ENCODE measurements at regions not wholly inside any gene's neighbourhood (a gene's known extent, or its start where the extent isn't known, plus 50 kb on each side); places are given as distances from the start of the nearest gene placed in this dataset.

- H3K27ac ChIP-seq (ENCODE audit: low read depth, low read length): no peak overlapping the region
- H3K4me2 ChIP-seq (ENCODE audit: low read depth, low read length, poor library complexity, severe bottlenecking): no peak overlapping the region
- no peaks in the 10 kb centered on the region for H3K9me2 ChIP-seq (replicated peaks; ENCODE audit: insufficient read depth, low read length)
- H3K4me3 ChIP-seq (ENCODE audit: insufficient read depth, low read length, poor library complexity, severe bottlenecking): no peak overlapping the region
- no peaks in the 10 kb centered on the region for H3K79me2 ChIP-seq (ENCODE audit: insufficient read depth, low read length)
- no peak overlapping the region for H2AFZ ChIP-seq (ENCODE audit: low read depth, low read length, severe bottlenecking)
- no peak overlapping the region for H3K9ac ChIP-seq (ENCODE audit: low read length)
- H3K9me3 ChIP-seq (ENCODE audit: insufficient read depth, low read length): no peaks in the 10 kb centered on the region
- no peaks in the 10 kb centered on the region for H3K27me3 ChIP-seq (ENCODE audit: low read length)
- H3F3A ChIP-seq (ENCODE audit: insufficient read depth): no peaks in the 10 kb centered on the region
- TF ChIP-seq EZH2phosphoT487 (conservative IDR thresholded peaks at IDR 0.05; ENCODE audit: low read length) (no peak), CTCF (IDR thresholded peaks at IDR 0.05; ENCODE audit: insufficient read depth, low read length, poor library complexity, severe bottlenecking) (no peak)
- no peaks in the 10 kb centered on the region for H3K36me3 ChIP-seq (ENCODE audit: low read length)
- H4K20me1 ChIP-seq (ENCODE audit: low read depth, low read length): no peaks in the 10 kb centered on the region
Measured at GRCh38 chr4:72820107-72820506, 249.4 kb downstream of the COX18 start.

- no peaks in the 10 kb centered on the region for H3F3A ChIP-seq (ENCODE audit: insufficient read depth)
- TF ChIP-seq CTCF (IDR thresholded peaks at IDR 0.05; ENCODE audit: insufficient read depth, low read length, poor library complexity, severe bottlenecking): no peak
- no peaks in the 10 kb centered on the region for H3K79me2 ChIP-seq (ENCODE audit: insufficient read depth, low read length)
- H3K9me2 ChIP-seq (replicated peaks; ENCODE audit: insufficient read depth, low read length): no peaks in the 10 kb centered on the region
- no peak overlapping the region for H2AFZ ChIP-seq (ENCODE audit: low read depth, low read length, severe bottlenecking)
- no peak overlapping the region for H3K9ac ChIP-seq (ENCODE audit: low read length)
- no peak overlapping the region for H3K4me2 ChIP-seq (ENCODE audit: low read depth, low read length, poor library complexity, severe bottlenecking)
- no peaks in the 10 kb centered on the region for H3K36me3 ChIP-seq (ENCODE audit: low read length)
- H3K27ac ChIP-seq (ENCODE audit: low read depth, low read length): no peak overlapping the region
- no peaks in the 10 kb centered on the region for H3K27me3 ChIP-seq (ENCODE audit: low read length)
- no peak overlapping the region for H3K4me3 ChIP-seq (ENCODE audit: insufficient read depth, low read length, poor library complexity, severe bottlenecking)
- H3K9me3 ChIP-seq (ENCODE audit: insufficient read depth, low read length): no peaks in the 10 kb centered on the region
- H4K20me1 ChIP-seq (ENCODE audit: low read depth, low read length): no peaks in the 10 kb centered on the region
Measured at GRCh38 chr4:72817012-72817411, 248.0 kb upstream of the ADAMTS3 start.

GRCh38 chr4:72814241-72814640 lies 245.2 kb upstream of the ADAMTS3 start:
- H3F3A ChIP-seq (ENCODE audit: insufficient read depth): no peaks in the 10 kb centered on the region
- no peak overlapping the region for H2AFZ ChIP-seq (ENCODE audit: low read depth, low read length, severe bottlenecking)
- no peak overlapping the region for H3K4me3 ChIP-seq (ENCODE audit: insufficient read depth, low read length, poor library complexity, severe bottlenecking)
- H3K9me3 ChIP-seq (ENCODE audit: insufficient read depth, low read length): no peaks in the 10 kb centered on the region
- H3K79me2 ChIP-seq (ENCODE audit: insufficient read depth, low read length): no peaks in the 10 kb centered on the region
- no peaks in the 10 kb centered on the region for H3K27me3 ChIP-seq (ENCODE audit: low read length)
- TF ChIP-seq CTCF (IDR thresholded peaks at IDR 0.05; ENCODE audit: insufficient read depth, low read length, poor library complexity, severe bottlenecking) (no peak), EZH2phosphoT487 (conservative IDR thresholded peaks at IDR 0.05; ENCODE audit: low read length) (no peak)
- H3K4me2 ChIP-seq (ENCODE audit: low read depth, low read length, poor library complexity, severe bottlenecking): no peak overlapping the region
- no peaks in the 10 kb centered on the region for H3K9me2 ChIP-seq (replicated peaks; ENCODE audit: insufficient read depth, low read length)
- no peaks in the 10 kb centered on the region for H3K36me3 ChIP-seq (ENCODE audit: low read length)
- H3K9ac ChIP-seq (ENCODE audit: low read length): no peak overlapping the region
- no peak overlapping the region for H3K27ac ChIP-seq (ENCODE audit: low read depth, low read length)
- no peaks in the 10 kb centered on the region for H4K20me1 ChIP-seq (ENCODE audit: low read depth, low read length)

- H3K27me3 ChIP-seq (ENCODE audit: low read length): no peaks in the 10 kb centered on the region
- TF ChIP-seq CTCF (IDR thresholded peaks at IDR 0.05; ENCODE audit: insufficient read depth, low read length, poor library complexity, severe bottlenecking) (no peak), EZH2phosphoT487 (conservative IDR thresholded peaks at IDR 0.05; ENCODE audit: low read length) (no peak)
- no peak overlapping the region for H3K9ac ChIP-seq (ENCODE audit: low read length)
- H3K36me3 ChIP-seq (ENCODE audit: low read length): no peaks in the 10 kb centered on the region
- no peaks in the 10 kb centered on the region for H4K20me1 ChIP-seq (ENCODE audit: low read depth, low read length)
- no peaks in the 10 kb centered on the region for H3K79me2 ChIP-seq (ENCODE audit: insufficient read depth, low read length)
- no peaks in the 10 kb centered on the region for H3K9me3 ChIP-seq (ENCODE audit: insufficient read depth, low read length)
- no peak overlapping the region for H3K4me2 ChIP-seq (ENCODE audit: low read depth, low read length, poor library complexity, severe bottlenecking)
- H3K4me3 ChIP-seq (ENCODE audit: insufficient read depth, low read length, poor library complexity, severe bottlenecking): no peak overlapping the region
- H3K27ac ChIP-seq (ENCODE audit: low read depth, low read length): no peak overlapping the region
- H2AFZ ChIP-seq (ENCODE audit: low read depth, low read length, severe bottlenecking): no peak overlapping the region
- no peaks in the 10 kb centered on the region for H3K9me2 ChIP-seq (replicated peaks; ENCODE audit: insufficient read depth, low read length)
- no peaks in the 10 kb centered on the region for H3F3A ChIP-seq (ENCODE audit: insufficient read depth)
Measured at GRCh38 chr4:72809208-72809607, 240.2 kb upstream of the ADAMTS3 start.

All from SU-DHL-6 (cell line).